HT-29 (cell line): ENCODE measurements at regions not wholly inside any gene's neighbourhood (a gene's known extent, or its start where the extent isn't known, plus 50 kb on each side); places are given as distances from the start of the nearest gene placed in this dataset.
"Not testable (repeated sequence)": the region's sequence is repeated elsewhere in the genome, so short reads cannot be mapped to it uniquely, and the experiment has no call there.

Source experiments
- DNase-seq: peaks from one replicate; pipeline ENCODE4 v3.0.0-alpha.2; 2015; ENCODE audit warnings: low spot score

DNA sequence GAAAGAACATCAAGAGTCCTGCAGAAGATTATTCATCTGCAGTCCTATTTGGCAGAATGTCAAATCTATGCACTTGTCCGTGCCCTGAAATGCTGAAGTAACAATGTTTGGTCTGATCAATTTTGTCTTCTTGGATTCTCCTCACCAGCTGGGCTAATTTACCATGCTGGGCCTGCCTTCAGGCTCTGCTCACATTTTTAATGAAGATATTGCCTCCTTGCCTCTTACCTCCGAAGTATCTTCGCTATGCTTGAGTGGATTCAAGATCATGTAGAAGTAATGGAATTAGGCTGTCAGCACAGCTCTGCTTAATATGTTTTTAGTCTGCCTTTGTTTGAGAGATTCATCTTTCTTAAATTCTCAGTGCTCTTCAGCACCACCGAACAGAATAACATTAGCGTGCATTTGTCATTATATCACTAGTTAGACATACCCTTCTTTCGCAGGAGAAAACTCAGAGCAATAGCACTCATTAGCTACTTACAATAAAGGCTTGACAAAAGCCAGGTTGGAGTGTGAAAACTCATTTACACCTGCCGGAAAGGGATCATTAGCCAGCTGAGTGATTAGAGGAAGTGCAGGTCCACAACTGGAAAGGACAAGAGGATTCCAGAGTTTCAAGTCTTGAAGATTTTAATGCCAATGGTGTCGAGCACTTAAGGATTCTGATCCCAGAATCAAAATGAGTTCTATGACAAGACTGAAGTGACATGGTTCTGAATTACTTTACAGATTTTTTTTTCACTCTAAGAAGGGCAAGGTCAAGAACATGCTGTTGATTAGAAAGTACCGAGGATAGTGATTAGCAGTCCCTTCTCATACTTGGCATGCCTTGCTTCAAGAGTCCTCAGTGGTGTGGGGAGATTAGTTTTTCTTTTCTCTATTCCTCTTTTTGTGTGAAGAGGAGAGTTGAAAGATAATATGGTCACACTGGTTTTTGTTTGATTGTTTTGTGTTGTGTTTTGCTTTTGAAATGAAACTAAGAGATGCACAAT lies 405.6 kb upstream of the TOM1L1 start:
- no peak for DNase-seq

DNA sequence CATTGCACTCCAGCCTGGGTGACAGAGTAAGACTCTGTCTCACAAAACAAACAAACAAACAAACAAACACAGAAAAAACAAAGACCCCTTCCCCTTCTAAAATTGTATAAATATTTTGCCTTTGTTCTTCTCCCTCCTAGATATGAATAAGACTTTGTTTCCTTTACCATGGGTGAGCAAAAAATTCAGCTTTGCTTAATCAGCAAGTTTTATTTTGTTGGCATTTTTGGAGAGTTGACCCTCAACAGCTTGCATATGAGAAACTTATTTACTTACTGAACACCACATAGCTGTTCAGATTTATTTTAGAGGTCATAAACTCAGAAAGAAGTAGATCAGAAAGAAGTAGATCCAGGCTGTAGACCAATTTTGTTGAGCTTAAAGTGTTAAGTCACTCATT lies 395.2 kb upstream of the TOM1L1 start:
- no peak for DNase-seq

DNA sequence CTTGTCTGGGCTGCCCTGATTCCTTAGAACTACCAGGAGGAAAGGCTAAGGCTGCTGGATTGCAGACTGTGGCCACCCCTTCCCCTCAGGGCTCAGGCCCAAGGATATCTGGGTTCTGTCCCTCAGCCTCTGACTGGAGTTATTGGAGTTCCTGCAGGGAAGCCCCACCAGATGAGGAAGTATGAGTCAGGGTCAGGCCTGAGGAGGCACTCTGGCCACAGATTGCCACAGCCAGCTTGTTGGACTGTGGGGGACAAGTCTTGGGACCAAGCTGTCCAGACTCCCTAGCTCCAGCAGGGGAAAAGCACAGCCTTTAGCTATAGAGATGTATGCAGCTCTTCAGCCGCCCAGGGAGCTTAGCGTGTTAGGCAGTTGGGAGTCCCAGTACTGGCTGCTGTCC lies 381.9 kb upstream of the TOM1L1 start:
- DNase-seq: no peak

DNA sequence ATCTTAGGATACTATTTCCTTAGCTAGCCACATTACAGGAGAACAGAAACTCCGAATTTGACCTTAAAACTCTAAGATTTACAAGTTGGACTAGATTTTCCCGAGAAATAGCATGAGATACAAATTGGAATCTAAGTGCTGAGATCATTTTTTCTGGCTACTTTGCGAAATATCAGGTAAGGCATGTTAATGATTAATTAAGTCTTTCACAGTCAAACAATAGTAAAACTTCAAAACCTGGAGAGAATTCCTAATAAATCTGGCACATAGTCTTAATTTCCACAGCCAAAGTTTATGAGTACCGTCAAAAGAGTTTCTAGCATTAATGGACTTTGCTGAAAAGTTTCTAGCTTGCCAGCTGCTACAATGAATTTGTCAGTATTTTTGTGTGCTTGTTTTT lies 379.5 kb upstream of the TOM1L1 start:
- DNase-seq: no peak

DNA sequence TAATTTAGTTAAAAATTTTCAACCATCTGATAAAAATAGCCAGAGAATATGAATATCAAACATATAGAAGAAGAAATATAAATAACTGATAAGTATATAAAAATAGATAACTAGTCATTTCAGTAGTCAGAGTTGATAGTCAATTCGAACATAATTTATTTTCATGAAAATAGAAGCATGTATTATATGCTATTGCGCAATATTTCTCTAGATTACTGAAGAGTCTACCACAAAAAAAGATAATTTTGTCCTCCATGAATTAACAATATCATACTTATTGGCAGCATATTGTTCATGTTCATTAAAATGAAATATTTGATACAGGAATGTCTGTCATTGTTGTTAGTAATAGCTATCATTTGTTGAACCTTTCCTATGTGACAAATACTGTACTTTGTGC lies 376.2 kb upstream of the TOM1L1 start:
- DNase-seq: no peak

DNA sequence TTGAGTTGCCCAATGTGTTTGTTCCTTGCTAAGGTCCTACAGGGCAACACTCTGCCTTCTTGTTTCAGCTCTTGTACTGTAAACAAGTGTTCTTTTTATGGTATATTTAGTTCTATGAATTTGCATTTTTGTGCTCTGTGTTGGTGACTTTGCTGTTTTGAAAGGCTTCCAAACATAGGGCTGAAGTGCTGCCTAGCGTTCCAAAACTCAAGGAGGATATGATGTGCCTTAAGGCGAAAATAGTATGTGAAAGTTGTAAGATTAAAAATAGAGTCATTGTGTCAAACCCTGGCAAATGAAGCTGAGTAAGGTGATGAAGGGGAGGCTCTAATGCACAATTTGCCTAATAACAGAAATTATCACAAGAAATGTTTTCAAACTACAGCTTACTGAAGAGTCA lies 372.7 kb upstream of the TOM1L1 start:
- no peak for DNase-seq

DNA sequence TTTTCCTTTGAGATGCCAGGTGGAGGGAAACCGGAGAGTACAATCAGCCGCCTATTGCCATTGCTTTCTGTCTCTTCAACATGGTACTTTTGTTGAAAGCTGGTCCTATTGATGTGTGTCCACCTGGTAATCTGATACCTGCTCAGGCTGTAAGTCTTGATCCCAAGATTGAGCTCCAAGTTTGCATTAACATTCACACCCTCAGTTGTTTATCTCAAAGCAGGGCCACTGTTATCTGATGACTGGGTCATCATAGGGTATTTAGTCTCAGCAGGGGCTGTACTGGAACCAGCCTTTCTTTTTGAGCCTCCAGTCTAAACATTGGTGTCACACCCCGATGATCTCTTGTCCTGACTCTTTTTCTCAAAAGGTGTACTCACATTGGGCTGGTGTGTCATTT lies 370.3 kb upstream of the TOM1L1 start:
- no peak for DNase-seq

DNA sequence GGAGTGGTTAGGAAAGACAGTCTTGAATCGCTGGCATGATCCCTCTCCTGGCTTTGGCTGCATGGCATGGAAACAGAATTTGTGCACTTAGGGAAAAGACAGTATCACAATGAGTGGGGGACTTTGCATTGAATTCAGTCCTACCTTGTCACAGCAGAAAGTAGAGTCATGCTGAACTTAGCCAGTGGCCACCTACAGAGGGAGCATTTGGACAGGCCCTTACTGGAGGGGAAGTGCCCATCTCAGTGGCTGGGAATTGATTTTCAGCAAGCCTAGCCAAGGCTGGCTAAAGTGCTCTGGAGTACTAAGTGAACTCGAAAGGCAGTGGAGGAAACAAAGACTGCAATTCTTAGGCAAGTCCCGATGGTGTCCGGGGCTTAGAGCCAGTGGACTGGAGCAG lies 364.3 kb upstream of the TOM1L1 start:
- DNase-seq: no peak

DNA sequence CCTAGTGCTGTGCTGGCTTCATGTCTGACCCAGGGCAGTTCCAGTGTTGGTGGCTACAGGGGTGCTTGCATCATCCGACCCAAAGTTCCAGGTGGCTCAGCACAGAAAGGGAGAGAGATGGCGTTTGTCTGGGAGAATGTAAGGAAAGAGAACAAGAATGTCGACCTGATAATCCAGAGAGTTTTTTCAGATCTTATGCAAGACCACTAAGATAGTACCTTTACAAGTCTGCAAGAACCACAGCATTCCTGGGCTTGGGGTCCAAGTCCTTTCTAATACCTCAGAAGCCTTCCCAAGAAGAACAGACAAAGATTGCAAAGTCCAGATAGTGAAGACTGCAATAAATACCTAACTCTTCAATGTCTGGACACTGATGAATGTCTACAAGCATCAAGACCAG lies 363.0 kb upstream of the TOM1L1 start:
- no peak for DNase-seq

DNA sequence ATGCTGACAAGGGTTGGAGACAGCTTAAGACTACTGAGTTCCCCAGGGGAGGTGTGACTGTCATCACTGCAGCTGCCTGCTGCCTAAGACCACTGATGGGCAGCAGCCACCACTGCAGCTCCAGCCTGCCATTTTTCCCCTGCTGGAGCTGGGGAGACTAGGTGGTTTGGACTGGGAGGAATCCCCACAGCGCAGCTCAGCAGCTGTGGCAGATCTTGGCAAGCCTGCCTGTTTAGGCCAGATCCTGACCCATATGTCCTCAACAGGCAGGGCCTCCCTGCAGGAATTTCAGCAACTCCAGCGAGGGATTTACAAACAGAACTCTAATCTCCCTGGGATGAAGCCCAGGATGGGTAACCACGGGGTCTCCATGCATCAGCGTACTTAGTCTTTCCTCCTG lies 356.4 kb upstream of the TOM1L1 start:
- DNase-seq: no peak

DNA sequence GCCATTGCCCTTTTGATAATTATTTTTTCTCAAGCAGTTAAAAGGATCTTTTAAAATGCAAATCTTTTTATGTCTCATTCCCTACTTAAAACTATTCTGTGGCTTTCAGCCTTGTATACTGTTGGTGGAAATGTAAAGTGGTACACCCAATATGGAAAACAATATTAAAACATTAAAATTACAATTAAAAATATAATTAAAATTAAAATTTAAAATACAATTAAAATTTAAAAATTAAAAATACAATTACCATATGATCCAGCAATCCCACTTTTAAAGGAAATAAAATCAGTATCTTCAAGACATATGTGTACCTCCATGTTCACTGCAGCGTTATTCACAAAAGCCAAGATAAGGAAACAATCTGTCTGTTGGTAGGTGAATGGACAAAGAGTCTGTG lies 340.8 kb upstream of the TOM1L1 start:
- no peak for DNase-seq

DNA sequence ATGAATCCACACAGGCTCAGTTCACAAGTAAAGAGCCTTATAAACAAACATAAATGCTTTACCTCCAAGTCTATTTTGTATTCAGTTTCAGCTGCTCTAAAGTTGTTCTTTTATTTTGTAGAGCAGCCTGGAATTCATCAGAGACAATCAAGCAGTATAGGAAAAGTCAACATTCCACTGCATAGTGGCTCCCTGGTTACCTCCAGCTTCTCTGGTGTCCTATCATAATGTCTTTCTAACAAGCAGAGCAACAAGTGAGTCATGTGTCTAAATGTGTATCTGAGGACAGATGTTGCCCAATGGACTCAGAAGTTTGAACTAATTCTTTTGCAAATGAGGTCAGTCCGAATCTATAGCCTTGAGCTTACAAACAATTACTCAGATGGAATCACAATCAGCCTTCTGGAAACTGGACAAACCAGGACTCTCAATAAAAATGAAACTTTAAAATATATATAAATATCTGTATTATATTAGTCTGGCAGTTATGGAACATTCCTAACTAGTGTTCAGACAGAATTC lies 292.0 kb upstream of the TOM1L1 start:
- no peak for DNase-seq

DNA sequence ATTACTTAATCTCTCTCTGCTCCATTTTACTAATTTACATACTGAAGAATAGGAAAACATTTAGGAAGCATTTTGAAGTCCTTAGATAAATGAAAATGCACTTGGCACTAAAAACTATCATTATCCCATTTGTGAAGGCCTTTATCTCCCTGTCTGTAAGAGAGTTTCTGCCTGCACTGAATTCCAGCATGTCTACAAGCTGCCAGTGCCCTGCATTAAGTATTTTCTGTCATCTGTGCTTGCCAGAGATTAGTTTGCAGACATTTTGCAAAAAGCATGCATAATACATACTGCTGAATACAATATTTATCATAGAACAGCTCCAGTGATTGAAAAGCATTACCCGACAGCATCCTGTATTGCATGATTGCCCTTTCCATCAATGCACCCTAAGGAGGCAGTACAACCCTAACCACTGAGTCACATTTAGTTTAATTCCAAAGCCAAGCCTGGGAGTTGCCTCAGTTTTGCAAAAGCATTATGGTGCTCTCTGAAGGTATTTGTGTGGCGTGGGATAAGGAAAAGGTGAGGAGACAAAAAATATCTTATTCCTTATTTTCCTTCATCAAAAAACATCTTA lies 280.2 kb upstream of the TOM1L1 start:
- DNase-seq: no peak

DNA sequence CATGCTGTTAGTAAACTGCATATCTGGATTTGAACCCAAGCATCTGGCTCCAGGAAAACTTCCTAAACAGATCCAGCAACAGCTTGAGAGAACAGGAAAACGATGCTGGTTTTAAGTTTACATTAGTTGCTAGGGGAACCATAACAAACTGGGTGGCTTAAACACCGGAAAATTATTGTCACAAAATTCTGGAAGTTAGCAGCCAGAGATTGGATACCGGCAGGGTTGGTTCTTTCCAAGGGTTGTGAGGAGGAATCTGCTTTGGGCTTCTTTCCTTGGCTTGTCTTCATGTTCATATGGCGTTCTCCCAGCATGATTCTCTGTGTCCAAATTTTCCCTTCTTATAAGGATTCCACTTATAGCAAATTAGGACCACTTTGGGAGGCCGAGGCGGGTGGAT lies 276.9 kb upstream of the TOM1L1 start:
- no peak for DNase-seq

DNA sequence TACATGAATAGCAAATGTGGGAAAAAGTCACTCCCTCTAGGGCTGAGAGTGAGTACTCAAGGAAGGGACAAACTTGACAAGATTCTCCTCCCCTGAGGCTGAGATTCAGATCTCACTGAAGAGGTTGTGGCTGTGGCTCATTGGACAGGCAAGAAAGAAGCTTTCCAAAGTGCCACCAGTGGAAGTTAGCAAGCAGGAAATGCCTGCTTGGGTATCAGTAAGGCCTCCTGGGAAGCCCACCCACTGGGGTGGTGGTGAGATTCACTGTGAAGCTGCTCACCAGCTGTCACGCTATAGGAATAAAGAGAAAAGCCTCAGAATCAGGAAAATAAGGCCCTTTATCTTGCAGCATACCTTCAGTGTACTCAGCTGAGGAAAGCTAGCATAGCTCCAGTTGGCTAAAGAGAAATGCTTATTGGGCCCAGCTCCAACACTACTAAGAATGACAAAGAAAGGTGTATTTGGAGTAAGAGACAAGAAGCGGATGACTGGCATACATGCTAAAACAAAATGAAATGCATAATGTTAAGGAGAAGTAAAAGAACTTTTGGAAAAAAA lies 274.4 kb upstream of the TOM1L1 start:
- no peak for DNase-seq

DNA sequence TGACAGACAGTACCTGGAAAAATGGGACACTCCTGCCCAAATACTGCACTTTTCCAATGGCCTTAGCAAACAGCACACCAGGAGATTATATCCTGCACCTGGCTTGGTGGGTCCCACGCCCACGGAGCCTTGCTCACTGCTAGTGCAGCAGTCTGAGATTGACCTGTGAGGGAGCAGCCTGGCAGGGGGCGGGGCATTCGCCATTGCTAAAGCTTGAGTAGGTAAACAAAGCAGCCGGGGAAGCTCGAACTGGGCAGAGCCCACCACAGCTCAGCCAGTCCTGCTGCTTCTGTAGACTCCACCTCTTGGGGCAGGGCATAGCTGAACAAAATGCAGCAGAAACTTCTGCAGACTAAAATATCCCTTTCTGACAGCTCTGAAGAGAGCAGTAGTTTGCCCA lies 261.2 kb upstream of the TOM1L1 start:
- not testable (repeated sequence) for DNase-seq

DNA sequence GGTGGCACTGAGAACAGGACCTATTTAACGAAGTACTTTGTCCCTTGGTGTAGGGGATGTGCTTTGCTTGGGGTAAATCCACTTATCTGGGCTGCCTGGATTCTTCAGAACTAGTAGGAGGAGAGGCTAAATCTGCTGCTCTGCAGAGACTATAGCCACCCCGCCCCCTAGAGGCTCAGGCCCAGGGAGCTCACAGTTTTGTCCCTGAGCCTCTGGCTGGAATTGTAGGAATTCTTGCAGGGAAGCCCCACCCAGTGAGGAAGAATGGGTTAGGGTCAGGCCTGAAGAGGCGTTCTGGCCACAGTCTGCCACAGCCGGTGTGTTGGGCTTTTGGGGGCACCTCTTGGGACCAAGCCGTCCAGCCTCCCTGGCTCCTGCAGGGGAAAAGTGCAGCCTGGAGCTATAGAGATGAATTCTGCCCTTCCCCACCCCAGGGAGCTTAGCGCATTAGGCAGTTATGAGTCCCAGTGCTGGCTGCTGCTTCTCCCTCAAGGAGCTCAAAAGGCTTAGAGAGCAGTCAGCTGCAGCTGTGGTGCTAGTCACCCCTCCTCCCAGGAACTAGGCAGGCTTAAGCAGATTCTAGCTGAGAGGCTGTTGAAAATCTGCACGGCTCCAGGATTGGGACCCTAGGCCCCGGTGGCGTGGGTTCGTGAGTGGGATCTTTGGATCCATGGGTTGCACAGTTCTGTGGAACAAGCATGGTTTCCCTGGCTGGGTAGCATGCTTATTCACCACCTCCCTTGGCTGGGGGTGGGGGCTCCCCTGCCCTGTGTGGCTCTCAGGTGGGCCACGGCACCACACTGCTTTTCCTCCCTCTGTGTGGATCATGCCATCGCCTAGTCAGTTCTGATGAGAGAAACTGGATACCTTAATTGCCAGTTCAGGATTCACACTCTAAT lies 237.4 kb upstream of the TOM1L1 start:
- DNase-seq: no peak

DNA sequence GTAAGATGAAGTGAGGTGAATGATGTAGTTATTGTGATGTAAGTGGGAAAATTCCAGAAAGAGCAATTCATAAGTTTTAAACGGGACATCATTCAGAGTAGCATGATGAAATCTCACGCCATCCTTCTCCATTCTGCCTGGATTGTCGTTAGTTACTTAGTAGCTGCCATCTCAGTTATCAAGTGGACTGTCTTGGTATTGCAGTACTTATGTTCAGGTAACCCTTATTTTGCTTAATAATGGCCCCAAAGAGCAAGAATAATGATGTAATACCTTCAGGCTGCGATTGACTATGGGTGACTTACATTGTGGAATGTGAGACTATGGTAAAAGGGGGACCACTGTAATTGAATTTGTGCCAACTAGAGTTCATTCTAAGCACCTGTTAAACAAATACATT lies 234.1 kb upstream of the TOM1L1 start:
- no peak for DNase-seq

DNA sequence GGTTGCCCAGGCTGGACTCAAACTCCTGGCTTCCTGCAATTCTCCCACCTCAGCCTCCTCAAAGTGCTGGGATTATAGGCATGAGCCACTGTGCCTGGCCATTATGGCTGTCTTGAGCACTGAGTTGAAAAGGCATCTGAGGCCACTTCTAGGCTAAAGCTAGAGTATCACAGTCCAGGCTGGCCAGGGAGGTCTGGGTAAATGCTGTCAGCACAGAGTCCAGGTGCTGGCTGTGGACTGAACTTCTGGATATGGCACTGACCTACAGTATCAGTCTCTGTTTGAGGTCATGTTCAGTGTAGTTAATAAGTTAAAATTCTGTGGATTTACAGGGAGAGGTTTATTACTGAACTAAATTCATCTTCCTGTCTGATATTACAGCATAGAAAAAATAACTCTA lies 222.5 kb upstream of the TOM1L1 start:
- no peak for DNase-seq

DNA sequence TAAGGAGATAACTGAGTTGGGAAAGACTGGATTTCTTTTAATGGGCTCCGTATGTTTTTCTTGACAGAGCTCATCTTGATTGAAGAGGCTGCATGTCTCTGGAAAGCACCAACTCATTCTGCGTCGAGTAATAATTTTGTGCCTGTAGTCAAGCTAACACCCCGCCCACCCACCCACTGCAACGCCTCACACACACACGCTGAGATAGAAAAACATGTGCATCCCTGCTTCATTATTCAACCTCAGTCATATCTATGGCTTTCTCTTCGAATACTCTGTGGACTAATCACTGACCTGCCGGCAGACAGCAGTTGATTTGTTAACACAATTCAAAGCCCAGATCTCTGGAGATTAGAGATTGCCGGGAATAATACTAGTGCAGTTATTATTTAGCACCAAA lies 220.2 kb upstream of the TOM1L1 start:
- DNase-seq: no peak

DNA sequence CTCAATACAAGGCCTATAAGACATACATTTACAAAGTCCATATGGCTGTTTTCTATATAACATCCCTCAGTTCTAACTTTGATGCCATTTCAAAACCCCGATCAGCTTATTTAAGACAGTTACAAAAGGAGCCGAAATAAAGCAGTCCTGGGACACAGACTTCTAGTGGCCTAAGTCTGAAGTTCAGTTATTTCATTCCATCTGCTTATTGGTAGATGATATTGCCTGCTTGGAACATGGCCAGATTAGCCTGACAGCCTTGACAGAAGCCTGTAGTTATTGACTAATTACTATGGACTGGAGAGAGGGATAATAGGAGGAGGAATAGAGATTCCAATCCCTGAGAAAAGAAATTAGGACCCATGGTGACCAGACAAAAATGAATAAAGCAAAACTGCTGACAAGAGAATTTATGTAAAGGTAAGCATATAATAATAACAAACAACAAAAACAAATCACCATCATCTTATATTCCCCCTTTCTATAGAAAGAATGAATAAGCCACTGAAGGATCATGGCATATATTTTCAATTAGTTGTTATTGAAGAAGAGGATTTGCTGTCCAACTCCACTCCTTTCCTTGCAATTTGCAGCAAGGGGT lies 206.3 kb upstream of the TOM1L1 start:
- no peak for DNase-seq
